T1000 (cell line): ENCODE measurements at regions not wholly inside any gene's neighbourhood (a gene's known extent, or its start where the extent isn't known, plus 50 kb on each side); places are given as distances from the start of the nearest gene placed in this dataset.
"Not testable (repeated sequence)": the region's sequence is repeated elsewhere in the genome, so short reads cannot be mapped to it uniquely, and the experiment has no call there.

Experiments used
- DNase-seq: peaks from one replicate; lab custom pipeline; 2025; ENCODE audit warnings: mixed read lengths; lab: John Stamatoyannopoulos, UW

DNA sequence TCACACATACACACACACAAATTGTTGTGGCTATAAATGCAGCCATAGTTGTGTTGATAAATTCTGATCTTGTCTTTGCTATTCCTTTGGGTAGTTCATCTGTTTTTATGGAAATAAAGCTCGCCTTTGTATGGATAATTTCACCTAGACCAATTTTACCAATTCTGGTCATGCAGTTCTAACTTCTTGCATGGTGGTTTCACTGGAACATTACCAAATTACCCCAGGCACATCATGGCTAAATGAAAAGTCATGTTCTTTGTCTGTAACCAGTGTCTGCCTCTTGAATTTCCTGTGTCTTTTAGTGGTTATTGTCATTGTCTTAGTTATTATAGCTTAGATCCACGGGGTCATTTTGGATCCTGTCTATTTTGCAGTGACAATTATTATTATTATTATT lies 50.3 kb upstream of the TMC1 start:
- no peak for DNase-seq

DNA sequence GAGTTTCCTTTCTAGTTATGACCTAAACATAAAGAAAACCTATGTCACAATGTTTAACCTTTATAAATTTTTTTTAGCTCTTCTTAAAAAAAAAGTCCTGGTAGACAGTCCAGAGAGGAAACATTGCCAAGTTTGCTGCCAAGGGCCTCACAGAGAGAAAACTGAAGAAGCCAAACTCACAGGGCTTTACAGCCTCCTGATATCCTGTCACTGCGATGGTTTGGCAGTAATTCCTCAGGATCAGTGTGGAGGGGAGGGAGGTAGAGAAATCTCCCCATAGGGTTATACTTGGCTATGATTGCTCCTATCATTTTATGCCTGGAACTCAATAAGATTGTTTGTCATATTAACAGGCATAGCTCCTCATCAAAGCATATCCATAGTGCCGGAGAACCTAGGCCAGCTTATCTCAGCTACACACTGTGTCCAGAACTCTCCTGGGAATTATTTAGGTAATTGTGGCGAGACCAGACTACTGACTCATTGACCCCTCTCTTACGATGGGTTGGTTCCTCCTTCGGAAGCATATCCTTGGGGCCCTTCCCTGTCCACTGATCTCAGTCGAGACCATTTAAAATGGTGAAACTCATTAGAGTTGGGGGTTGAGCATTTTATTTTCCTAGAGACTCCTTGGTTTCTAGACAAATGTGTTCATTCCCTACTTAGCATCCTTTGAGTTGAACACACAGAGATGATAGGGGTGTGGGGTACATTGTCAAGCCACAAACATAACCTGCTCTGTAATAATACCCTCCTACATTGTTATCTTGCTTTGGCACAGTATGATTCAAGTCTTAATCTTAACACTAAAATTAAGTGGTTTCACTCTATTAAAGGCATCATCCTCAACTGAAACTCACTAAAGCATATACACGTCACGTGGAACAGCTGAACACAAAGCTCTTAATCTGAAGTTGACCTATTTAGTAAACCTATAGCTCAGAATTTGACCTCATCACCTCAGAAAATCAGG lies 53.4 kb upstream of the TMC1 start:
- peak; percentile 25 for DNase-seq

DNA sequence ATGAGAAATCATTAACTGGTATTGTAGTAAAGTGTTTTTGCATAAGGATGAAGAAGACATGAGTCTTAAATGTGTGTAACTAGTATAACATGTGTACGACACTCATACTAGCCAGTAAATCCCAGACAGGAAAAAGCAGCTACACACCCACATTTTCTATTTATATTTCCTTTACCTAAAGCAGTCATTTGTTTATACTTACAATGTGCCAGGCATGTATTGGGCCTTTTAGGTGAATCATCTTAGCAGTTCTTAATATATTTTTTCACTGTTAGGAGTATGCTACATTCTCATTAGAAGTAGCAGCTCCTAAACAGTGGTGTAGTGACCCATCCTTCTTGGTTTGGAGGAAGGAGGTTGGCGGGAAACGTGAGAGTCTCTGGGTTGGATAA lies 55.8 kb upstream of the TMC1 start:
- no peak for DNase-seq

DNA sequence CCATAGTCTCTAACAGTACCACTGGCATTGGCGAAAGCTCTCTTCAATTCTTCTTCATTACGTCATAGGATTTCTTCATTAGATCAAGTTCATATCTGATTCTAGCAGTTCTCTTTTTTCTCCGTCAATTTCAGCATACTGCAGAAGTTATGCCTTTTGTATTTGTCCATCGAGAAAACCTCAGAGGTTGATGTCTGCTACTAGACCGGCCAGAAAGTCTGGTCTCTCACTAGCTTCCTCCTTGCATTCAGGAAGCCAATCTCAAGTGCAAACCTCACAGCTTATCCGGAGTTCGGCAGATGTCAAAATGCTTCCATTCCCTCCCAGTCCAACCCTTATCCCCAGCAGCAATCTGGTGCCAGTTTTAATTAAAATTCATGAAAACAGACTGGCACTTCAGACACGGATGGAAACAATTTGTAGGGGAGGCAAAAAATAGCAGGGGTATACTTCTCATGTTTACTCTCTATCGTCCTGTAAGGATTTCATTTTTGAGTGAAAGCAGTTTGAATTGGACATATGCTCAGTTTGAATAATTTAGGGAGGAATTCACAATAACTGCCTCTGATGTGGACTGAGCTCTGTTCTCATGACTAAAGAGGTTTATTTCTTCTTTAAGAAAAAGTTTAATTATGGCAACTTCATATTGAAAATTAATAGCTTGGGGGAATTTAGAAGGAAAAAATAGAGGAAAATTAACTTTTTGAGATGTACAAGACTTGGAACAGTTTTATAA lies 56.4 kb upstream of the TMC1 start:
- DNase-seq: no peak

DNA sequence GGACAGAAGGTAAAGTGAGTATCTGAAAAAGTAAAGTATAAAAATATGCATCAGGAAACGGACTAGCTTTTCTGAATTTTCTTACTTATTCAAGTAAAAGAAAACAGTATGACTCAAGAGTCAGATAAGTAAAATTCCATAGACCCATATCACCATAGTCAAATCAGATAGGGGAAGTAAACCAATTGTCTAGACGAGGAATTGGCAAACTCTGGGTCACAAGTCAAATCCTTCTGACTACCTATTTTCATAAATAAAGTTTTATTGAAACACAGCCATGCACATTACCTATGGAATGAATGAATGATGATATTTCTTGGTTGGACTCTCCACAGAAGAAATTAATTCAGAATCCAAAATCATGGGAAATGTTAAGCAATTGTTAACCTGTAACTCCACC lies 59.1 kb upstream of the TMC1 start:
- no peak for DNase-seq

- DNase-seq: no peak
Measured at GRCh38 chr9:72460342-72461312, 60.8 kb upstream of the TMC1 start.

DNA sequence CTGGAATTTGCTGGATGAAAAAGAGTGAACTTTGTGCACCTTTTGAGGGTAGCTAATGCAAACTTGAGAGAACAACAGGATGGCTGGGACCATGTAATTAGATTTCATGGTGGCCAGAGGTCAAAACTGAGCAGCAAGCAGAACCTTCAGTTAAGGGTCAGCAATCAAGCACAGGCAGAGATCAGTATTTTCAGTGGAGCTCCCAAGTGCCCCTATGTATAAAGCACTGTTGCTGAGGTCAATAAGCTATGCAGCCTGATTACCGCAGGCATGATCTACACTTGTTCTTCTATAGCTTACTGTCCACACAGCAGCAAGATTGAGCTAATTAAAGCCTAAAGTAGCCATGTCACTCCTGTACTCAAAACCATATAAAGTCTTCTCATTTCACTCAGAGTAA lies 62.1 kb upstream of the TMC1 start:
- no peak for DNase-seq

DNA sequence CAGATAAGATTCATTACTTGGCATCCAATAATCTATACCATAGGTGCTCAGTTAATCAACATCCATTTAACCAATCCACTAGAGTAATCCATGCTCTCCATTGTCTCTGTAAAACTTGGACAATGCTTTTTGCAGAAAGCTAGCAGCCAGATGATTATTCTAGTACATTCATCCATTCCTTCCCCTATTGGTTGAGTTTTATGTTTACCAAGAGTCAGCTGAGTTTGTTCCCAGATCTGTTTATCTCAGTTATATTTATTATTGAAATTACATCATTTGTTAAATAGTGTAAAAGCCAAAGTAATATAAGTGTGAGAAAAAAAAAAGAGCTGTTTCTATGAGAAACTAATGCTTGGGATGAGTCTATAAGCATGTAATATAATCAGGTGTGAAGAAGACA lies 63.3 kb upstream of the TMC1 start:
- DNase-seq: no peak

DNA sequence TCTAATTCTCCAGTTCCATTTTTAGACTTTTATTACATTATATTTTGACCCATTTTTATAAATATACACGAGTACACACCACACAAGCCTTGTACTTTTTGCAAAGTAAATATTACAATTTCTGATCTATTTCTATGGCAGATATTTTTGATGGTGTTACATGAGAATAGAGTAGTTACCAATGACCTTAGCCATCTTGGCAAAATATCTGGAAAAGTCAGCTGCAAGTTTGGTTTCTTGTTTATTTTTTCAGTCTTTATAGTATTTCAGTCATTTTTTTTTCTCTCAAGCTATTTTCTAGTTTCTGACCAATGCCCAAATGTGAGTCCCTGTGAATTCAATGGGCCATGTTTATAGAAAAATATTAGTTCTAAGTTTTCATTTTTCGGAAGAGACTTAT lies 64.0 kb upstream of the TMC1 start:
- no peak for DNase-seq

- DNase-seq: no peak
Measured at GRCh38 chr9:72454871-72455491, 66.4 kb upstream of the TMC1 start.

DNA sequence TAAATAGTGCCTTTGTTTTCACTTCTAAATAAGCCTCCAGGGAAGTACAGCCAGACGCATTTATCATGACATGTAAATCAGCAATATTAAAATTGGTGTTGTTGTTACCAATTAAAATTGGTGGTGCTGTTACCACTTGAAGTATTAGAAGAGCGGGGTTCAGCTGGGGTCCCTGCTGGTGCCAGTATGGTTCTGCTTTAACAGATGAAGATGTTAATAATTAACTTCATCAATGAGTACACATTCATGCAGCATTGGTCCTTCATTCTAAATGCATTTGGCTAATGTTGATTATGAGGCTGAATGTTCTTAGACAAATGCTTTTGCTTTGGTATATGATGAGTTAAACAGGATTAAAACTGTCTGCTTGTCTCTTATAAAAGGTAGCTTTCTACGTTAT lies 67.6 kb upstream of the TMC1 start:
- no peak for DNase-seq

GRCh38 chr9:72446241-72446640 lies 75.2 kb upstream of the TMC1 start:
- DNase-seq: not testable (repeated sequence)

GRCh38 chr9:72445306-72445995 lies 76.0 kb upstream of the TMC1 start:
- DNase-seq: no peak

DNA sequence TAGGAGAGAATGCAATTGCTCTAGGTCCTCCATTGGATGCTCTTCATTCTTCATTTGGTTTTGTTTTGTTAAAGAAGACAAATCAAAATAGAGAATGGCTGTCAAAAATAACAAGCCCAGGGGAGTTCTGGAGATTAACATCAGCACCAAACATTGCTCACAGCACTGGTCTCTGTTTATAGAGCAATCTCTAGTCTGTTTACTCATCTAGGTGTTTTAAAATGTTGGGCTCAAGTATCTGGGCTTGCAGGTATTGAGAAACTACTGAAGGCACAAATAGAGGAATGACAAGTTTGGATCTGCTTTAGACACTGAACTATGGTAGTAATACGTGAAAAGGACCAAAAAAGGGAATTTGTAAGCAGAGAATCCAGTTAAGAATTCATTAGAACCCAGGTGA lies 77.0 kb upstream of the TMC1 start:
- DNase-seq: no peak

DNA sequence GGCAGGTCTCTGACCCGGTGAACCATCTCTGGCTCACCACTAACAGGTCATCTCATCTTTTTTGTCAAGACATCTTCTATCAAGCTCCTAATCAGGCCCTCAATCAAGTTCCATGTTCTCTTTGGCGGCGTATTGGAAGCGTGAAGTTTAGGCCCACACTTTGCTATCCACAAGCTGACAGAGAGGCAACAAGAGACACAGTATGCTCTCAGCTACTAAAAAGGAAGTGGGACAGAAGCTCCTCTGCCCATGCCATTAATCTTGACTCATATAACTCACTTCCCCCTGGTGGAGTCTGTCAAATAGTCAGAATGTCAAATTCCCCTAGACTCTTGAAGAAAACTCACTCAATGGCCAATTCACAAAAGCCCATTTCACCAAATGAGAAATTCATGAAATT lies 77.6 kb upstream of the TMC1 start:
- DNase-seq: no peak

DNA sequence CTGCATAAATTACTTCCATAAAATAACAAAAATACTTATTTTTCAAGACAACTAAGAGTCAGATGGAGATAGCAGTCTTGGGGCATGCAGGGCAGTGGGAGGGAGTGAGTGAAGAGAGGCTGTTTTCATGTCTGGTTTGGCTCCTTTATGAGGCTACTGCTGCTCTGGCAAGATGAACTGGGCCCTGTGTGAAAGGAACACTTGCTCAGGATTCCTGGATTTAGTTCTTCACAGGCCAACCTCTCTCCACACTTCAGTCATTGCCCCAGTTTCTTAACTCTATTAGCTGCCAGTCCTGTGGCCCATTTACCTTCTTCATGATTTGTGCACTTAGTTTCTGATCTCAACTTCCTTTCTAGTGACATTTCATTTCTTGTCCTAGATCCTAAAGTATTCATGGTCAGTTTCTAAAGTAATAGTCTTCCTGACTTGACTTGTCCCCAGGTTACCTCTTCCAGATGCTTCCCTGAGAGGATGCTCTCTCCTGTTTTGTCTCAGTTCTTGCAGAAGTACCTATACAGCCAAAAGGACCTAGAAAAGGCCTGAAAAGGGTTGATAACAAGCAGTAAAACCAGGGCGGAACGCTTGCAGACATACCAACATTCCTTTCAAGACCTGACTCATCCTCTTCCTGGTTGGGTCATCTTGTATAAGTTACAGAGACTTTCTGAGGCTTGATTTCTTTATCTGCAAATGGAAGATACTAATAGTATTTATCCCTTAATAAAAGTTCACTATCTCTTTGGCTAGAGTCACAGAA lies 77.0 kb upstream of the ZFAND5 start:
- DNase-seq: no peak

DNA sequence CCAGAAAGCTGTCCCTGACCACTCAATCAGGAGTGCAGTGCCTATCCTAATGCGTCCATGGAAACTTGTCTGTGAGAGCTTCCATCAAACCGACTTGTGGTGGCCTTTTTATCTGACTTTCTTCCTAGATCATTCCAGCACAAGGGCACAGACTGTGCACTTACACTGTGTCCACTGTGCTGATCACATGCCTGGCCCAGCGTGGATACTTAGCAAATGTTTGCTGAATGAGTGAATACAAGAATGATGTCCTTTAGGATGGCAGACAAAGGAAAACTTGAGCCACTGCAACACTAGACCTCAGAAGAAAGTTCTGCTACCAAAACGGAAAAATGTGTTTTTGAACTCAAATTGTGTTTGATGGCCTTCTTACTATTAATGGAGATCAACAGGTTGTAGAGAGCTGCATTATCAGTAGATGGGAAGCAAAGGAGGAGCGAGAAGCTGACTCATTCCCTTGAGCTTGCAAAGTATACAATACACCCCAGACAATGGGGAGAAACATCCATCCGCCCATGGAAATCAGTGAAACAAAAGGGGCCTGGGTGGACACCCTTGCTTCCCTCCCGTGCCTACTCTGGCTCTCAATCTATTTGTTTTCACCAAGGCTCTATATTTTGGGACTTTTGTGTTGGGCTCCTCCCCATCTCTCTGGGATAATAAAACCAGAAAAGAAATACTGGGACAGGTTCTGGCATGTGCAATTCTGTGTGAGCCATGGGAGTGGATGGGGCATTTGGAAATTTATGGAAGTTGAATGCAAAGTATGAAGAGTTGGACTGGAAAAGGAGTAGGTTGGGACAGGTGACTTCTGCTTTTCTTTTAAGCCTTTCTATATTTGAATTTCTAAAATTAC lies 76.2 kb upstream of the ZFAND5 start:
- DNase-seq: no peak

- DNase-seq: no peak
Measured at GRCh38 chr9:72440378-72440777, 75.4 kb upstream of the ZFAND5 start.

DNA sequence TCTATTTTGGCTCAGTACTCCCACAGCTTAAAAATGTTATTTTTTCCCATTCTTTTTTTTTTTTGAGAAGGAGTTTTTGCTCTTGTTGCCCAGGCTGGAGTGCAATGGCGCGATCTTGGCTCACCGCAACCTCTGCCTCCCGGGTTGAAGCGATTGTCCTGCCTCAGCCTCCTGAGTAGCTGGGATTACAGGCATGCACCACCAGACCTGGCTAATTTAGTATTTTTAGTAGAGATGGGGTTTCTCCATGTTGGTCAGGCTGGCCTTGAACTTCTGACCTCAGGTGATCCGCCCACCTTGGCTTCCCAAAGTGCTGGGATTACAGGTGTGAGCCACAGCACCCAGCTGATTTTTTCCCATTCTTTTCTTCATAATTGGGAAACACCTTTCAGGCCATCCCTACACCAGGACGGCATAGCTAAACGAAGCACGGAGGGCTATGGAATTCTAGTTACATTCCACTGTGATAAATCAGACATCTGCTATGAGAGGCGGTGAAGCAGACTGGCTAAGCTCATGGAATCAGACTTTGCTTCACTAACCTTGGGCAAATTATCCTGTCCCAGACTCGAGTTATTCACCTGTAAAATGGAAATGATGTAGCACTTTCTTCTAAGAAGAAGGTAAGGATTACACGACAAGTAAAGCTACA lies 68.7 kb upstream of the ZFAND5 start:
- DNase-seq: not testable (repeated sequence)
